ENCODE measurements at regions not wholly inside any gene's neighbourhood (a gene's known extent, or its start where the extent isn't known, plus 50 kb on each side); places are given as distances from the start of the nearest gene placed in this dataset.
"Not testable (repeated sequence)": the region's sequence is repeated elsewhere in the genome, so short reads cannot be mapped to it uniquely, and the experiment has no call there.

- DNase-seq = no peak
Observed at GRCh38 chr6:100084316-100084990, 90.4 kb upstream of the MCHR2 start.

GRCh38 chr6:100078509-100078908 is 84.5 kb upstream of the MCHR2 start:
- DNase-seq = no peak

GRCh38 chr6:100065348-100065747 is 71.3 kb upstream of the MCHR2 start:
- DNase-seq = no peak

DNA sequence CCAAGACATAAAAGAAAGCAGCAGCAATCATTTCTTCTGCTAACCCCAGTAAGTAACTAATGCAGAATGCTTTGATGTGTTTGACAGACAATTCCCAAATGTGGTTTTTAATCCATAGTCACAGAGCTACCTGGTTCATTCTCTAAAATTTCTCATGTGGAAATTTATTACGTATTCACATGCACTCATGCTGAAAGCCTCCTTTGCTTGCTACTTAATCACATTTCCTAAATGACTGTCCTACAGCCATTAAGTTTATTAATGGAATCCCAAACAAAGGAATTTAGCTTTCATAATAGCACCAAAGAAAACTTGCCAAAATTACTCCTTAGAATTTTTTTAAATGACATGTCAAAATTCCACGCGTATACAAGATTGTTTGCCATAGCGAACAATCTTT is 68.6 kb upstream of the MCHR2 start:
- no peak for DNase-seq

DNA sequence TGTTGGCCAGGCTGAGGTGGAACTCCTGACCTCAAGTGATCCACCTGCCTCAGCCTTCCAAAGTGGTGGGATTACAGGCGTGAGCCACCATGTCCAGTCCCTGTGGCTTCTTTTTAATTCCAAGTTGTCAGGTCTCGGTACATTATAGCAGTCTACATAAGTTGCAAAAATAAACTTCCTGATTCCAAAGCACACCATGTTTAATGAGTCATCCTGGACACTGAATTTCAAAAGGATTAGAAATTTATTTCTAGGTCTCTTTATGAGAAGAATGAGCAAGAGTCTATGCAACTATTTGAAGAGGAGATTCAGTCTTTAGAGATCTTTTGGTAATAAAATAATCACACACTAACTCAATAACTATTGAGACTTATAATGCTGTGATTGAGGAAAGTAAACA is 63.9 kb upstream of the MCHR2 start:
- DNase-seq = no peak

- no peak for DNase-seq
Observed at GRCh38 chr6:100050550-100050949, 56.5 kb upstream of the MCHR2 start.

DNA sequence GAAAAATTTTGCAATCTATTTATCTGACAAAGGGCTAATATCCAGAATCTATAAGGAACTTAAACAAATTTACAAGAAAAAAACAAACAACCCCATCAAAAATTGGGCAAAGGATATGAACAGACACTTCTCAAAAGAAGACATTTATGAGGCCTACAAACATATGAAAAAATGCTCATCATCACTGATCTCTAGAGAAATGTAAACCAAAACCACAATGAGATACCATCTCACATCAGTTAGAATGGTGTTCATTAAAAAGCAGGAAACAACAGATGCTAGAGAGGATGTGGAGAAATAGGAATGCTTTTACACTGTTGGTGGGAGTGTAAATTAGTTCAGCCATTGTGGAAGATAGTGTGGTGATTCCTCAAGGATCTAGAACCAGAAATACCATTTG is 49.9 kb upstream of the MCHR2 start:
- DNase-seq = not testable (repeated sequence)

Measured in NCI-H524 treated with DMSO at 0.1 percent for 48 hours (cell line).